Esophagus (tissue), 2 donors: ENCODE measurements at regions not wholly inside any gene's neighbourhood (a gene's known extent, or its start where the extent isn't known, plus 50 kb on each side); places are given as distances from the start of the nearest gene placed in this dataset.

ENCODE experiments used
- H3K27ac ChIP-seq, 2 donors: one replicate each; pipeline ENCODE4 v1.5.1; 2013; ENCODE audit warnings: low read depth in 2 of 2, mild to moderate bottlenecking in 2 of 2, inconsistent platforms in 1 of 2, low read length in 1 of 2, moderate library complexity in 1 of 2
- H3K27me3 ChIP-seq, 2 donors: one replicate each; pipeline ENCODE4 v1.6.1; 2013; ENCODE audit warnings: low read length in 2 of 2, control low read depth in 1 of 2, mild to moderate bottlenecking in 1 of 2; ENCODE audit not compliant: insufficient read depth in 2 of 2, control insufficient read depth in 1 of 2
- H3K36me3 ChIP-seq, 2 donors: one replicate each; pipeline ENCODE4 v1.6.1; 2013; ENCODE audit warnings: low read length in 1 of 2; ENCODE audit not compliant: control insufficient read depth in 2 of 2, insufficient read depth in 2 of 2
- H3K4me1 ChIP-seq, 2 donors: one replicate each; pipeline ENCODE4 v1.6.1; 2013; ENCODE audit warnings: low read length in 1 of 2; ENCODE audit not compliant: control insufficient read depth in 2 of 2, insufficient read depth in 2 of 2
- H3K4me3 ChIP-seq, 2 donors: one replicate each; pipeline ENCODE4 v1.5.1; 2013; ENCODE audit warnings: low read length in 2 of 2, mild to moderate bottlenecking in 2 of 2, low read depth in 1 of 2, moderate library complexity in 1 of 2
- H3K9me3 ChIP-seq, 2 donors: one replicate each; pipeline ENCODE4 v1.6.1; 2013; ENCODE audit warnings: mild to moderate bottlenecking in 2 of 2, low read depth in 1 of 2, low read length in 1 of 2, moderate library complexity in 1 of 2; ENCODE audit not compliant: control insufficient read depth in 2 of 2, insufficient read depth in 1 of 2
- WGBS, 2 donors: extraction: QIAGEN DNeasy Blood & Tissue Kit; methylation state at CpG; one replicate each; pipeline ENCODE4 v1.1.7; 2013; 5-methylcytosine and 5-hydroxymethylcytosine counted together
- donor health status: healthy with polysubstance abuse.
- donor health status: Bipolar disorder and iron deficiency.

GRCh38 chr2:7205151-7205830, 288.1 kb downstream of the RNF144A start:
- H3K27me3 ChIP-seq, result no peaks in the 10 kb centered on the region
- no peak overlapping the region for H3K4me3 ChIP-seq
- H3K4me1 ChIP-seq, result no peaks in the 10 kb centered on the region
- H3K9me3 ChIP-seq, result no peaks in the 10 kb centered on the region
- WGBS, 2 donors, result 83 to 87% methylated on average over 9 of the region's 9 CpGs
- H3K27ac ChIP-seq, result no peak overlapping the region
- no peaks in the 10 kb centered on the region for H3K36me3 ChIP-seq

- no peaks in the 10 kb centered on the region for H3K36me3 ChIP-seq
- no peaks in the 10 kb centered on the region for H3K4me1 ChIP-seq
- no peaks in the 10 kb centered on the region for H3K27me3 ChIP-seq
- H3K4me3 ChIP-seq, result no peak overlapping the region
- WGBS, 2 donors, result 88 to 90% methylated on average over 10 of the region's 10 CpGs
- H3K27ac ChIP-seq, result no peak overlapping the region
- no peaks in the 10 kb centered on the region for H3K9me3 ChIP-seq
Observed at GRCh38 chr2:7206111-7206810, 289.0 kb downstream of the RNF144A start.

GRCh38 chr2:7207631-7208030, 290.4 kb downstream of the RNF144A start:
- Histone ChIP-seq H3K4me1 (no peaks in the 10 kb centered on the region), H3K27me3 (no peaks in the 10 kb centered on the region), H3K27ac (no peak overlapping the region), H3K4me3 (no peak overlapping the region), H3K36me3 (no peaks in the 10 kb centered on the region), H3K9me3 (no peaks in the 10 kb centered on the region)
- WGBS, 2 donors, result 90 to 93% methylated on average over 7 of the region's 7 CpGs

GRCh38 chr2:7209757-7210555, 292.7 kb downstream of the RNF144A start:
- Histone ChIP-seq H3K9me3 (no peaks in the 10 kb centered on the region), H3K4me1 (no peaks in the 10 kb centered on the region), H3K27me3 (no peaks in the 10 kb centered on the region), H3K36me3 (no peaks in the 10 kb centered on the region), H3K27ac (no peak overlapping the region), H3K4me3 (no peak overlapping the region)
- 61 to 70% methylated on average over 5 of the region's 5 CpGs for WGBS, 2 donors

GRCh38 chr2:7210712-7211111, 293.5 kb downstream of the RNF144A start:
- Histone ChIP-seq H3K4me1 (no peaks in the 10 kb centered on the region), H3K27me3 (no peaks in the 10 kb centered on the region), H3K9me3 (no peaks in the 10 kb centered on the region), H3K36me3 (no peaks in the 10 kb centered on the region), H3K4me3 (no peak overlapping the region), H3K27ac (no peak overlapping the region)
- 84 to 85% methylated on average over 4 of the region's 4 CpGs for WGBS, 2 donors

GRCh38 chr2:7225848-7226247, 308.6 kb downstream of the RNF144A start:
- Histone ChIP-seq H3K36me3 (no peaks in the 10 kb centered on the region), H3K4me3 (no peak overlapping the region), H3K9me3 (no peaks in the 10 kb centered on the region), H3K27me3 (no peaks in the 10 kb centered on the region), H3K27ac (no peak overlapping the region), H3K4me1 (no peaks in the 10 kb centered on the region)
- 39 to 44% methylated on average over 1 of the region's 1 CpG for WGBS, 2 donors

GRCh38 chr2:7226501-7226900, 309.3 kb downstream of the RNF144A start:
- Histone ChIP-seq H3K4me3 (no peak overlapping the region), H3K9me3 (no peaks in the 10 kb centered on the region), H3K27me3 (no peaks in the 10 kb centered on the region), H3K27ac (no peak overlapping the region), H3K4me1 (no peaks in the 10 kb centered on the region), H3K36me3 (no peaks in the 10 kb centered on the region)
- WGBS, 2 donors, result 6 to 7% methylated on average over 1 of the region's 1 CpG

- H3K27me3 ChIP-seq, result no peaks in the 10 kb centered on the region
- H3K4me1 ChIP-seq, result no peaks in the 10 kb centered on the region
- WGBS, 2 donors, result 24 to 32% methylated on average over 1 of the region's 1 CpG
Observed at GRCh38 chr2:7233126-7233525, 315.9 kb downstream of the RNF144A start.

GRCh38 chr2:7237466-7237865, 320.3 kb downstream of the RNF144A start:
- Histone ChIP-seq H3K27me3 (no peaks in the 10 kb centered on the region), H3K9me3 (no peaks in the 10 kb centered on the region), H3K4me3 (no peak overlapping the region), H3K36me3 (no peaks in the 10 kb centered on the region), H3K4me1 (no peaks in the 10 kb centered on the region), H3K27ac (no peak overlapping the region)
- 93% methylated on average over 13 of the region's 13 CpGs for WGBS, 2 donors

More at GRCh38 chr2:7233126-7233525, 315.9 kb downstream of the RNF144A start:
- Histone ChIP-seq H3K27ac (no peak overlapping the region), H3K36me3 (no peaks in the 10 kb centered on the region), H3K4me3 (no peak overlapping the region), H3K9me3 (no peaks in the 10 kb centered on the region)
